ENCODE measurements at regions not wholly inside any gene's neighbourhood (a gene's known extent, or its start where the extent isn't known, plus 50 kb on each side); places are given as distances from the start of the nearest gene placed in this dataset.

GRCh38 chr1:29744684-29745490, 508.6 kb downstream of the PTPRU start:
- no peak for DNase-seq (ENCODE audit: low spot score)

- DNase-seq (ENCODE audit: low spot score), result no peak
Measured at GRCh38 chr1:29743931-29744330, 507.6 kb downstream of the PTPRU start.

- no peak for DNase-seq (ENCODE audit: low spot score)
Measured at GRCh38 chr1:29743264-29743663, 506.9 kb downstream of the PTPRU start.

- DNase-seq (ENCODE audit: low spot score), result no peak
Measured at GRCh38 chr1:29739176-29739575, 502.9 kb downstream of the PTPRU start.

- DNase-seq (ENCODE audit: low spot score), result peak; percentile 17
Measured at GRCh38 chr1:29736582-29737188, 500.4 kb downstream of the PTPRU start.

GRCh38 chr1:29732453-29732852, 496.1 kb downstream of the PTPRU start:
- no peak for DNase-seq (ENCODE audit: low spot score)

GRCh38 chr1:29730623-29731022, 494.3 kb downstream of the PTPRU start:
- DNase-seq (ENCODE audit: low spot score), result no peak

- no peak for DNase-seq (ENCODE audit: low spot score)
Measured at GRCh38 chr1:29729281-29729680, 493.0 kb downstream of the PTPRU start.

- no peak for DNase-seq (ENCODE audit: low spot score)
Measured at GRCh38 chr1:29728703-29729102, 492.4 kb downstream of the PTPRU start.

GRCh38 chr1:29725262-29725661, 488.9 kb downstream of the PTPRU start:
- DNase-seq (ENCODE audit: low spot score), result no peak

- no peak for DNase-seq (ENCODE audit: low spot score)
Measured at GRCh38 chr1:29722598-29722997, 486.3 kb downstream of the PTPRU start.

GRCh38 chr1:29719253-29719652, 482.9 kb downstream of the PTPRU start:
- no peak for DNase-seq (ENCODE audit: low spot score)

GRCh38 chr1:29718791-29719190, 482.5 kb downstream of the PTPRU start:
- no peak for DNase-seq (ENCODE audit: low spot score)

- no peak for DNase-seq (ENCODE audit: low spot score)
Measured at GRCh38 chr1:29716306-29716705, 480.0 kb downstream of the PTPRU start.

GRCh38 chr1:29713857-29714256, 477.5 kb downstream of the PTPRU start:
- no peak for DNase-seq (ENCODE audit: low spot score)

- no peak for DNase-seq (ENCODE audit: low spot score)
Measured at GRCh38 chr1:29712801-29713200, 476.5 kb downstream of the PTPRU start.

GRCh38 chr1:29712284-29712651, 475.9 kb downstream of the PTPRU start:
- DNase-seq (ENCODE audit: low spot score), result no peak

- peak; percentile 86 for DNase-seq (ENCODE audit: low spot score)
Measured at GRCh38 chr1:29711582-29712283, 475.4 kb downstream of the PTPRU start.

- DNase-seq (ENCODE audit: low spot score), result no peak
Measured at GRCh38 chr1:29709704-29710280, 473.5 kb downstream of the PTPRU start.

- no peak for DNase-seq (ENCODE audit: low spot score)
Measured at GRCh38 chr1:29708796-29709703, 472.7 kb downstream of the PTPRU start.

GRCh38 chr1:29708381-29708780, 472.1 kb downstream of the PTPRU start:
- DNase-seq (ENCODE audit: low spot score), result no peak

GRCh38 chr1:29707796-29708195, 471.5 kb downstream of the PTPRU start:
- no peak for DNase-seq (ENCODE audit: low spot score)

Measured in activated CD4-positive, alpha-beta T cell treated with anti-CD3 and anti-CD28 coated beads, Interleukin-2, Interleukin-4, amounts not matched to agents 100 ng/mL and 50 ng/mL, durations not matched to agents 16 hours and 8 hours (primary cell).